ENCODE measurements at regions not wholly inside any gene's neighbourhood (a gene's known extent, or its start where the extent isn't known, plus 50 kb on each side); places are given as distances from the start of the nearest gene placed in this dataset.

GRCh38 chr15:91679447-91679846 is 174.1 kb upstream of the SLCO3A1 start:
- Histone ChIP-seq H2AFZ (ENCODE audit: control insufficient read depth, low read length) (no peak overlapping the region), H3K27ac (ENCODE audit: control insufficient read depth, insufficient read depth, low read length) (no peak overlapping the region), H3K4me1 (ENCODE audit: control insufficient read depth, extremely low read depth, insufficient read depth, low read length) (no peaks in the 10 kb centered on the region), H3K79me2 (ENCODE audit: control insufficient read depth, insufficient read depth, low read length) (no peaks in the 10 kb centered on the region), H3K9ac (ENCODE audit: control insufficient read depth, extremely low read depth, insufficient read depth, low read length) (no peak overlapping the region), H3K4me2 (ENCODE audit: control insufficient read depth, extremely low read depth, insufficient read depth, low read depth, low read length) (no peak overlapping the region), H4K20me1 (ENCODE audit: control insufficient read depth, extremely low read depth, insufficient read depth, low read length) (no peaks in the 10 kb centered on the region), H3K27me3 (ENCODE audit: control insufficient read depth, extremely low read depth, insufficient read depth, low read length) (peaks cover 4% of the 10 kb centered on the region), H3K9me1 (ENCODE audit: control insufficient read depth, extremely low read depth, insufficient read depth, low read length) (no peaks in the 10 kb centered on the region), H3K36me3 (ENCODE audit: control insufficient read depth in 2 of 2, extremely low read depth in 1 of 2, insufficient read depth in 2 of 2, low read length in 2 of 2) (no peaks in the 10 kb centered on the region), H3K4me3 (ENCODE audit: control insufficient read depth in 2 of 3, extremely low read depth in 1 of 3, insufficient read depth in 2 of 3, low read depth in 1 of 3, low read length in 3 of 3) (no peak overlapping the region), H3K9me3 (ENCODE audit: control insufficient read depth, low read depth, low read length) (no peaks in the 10 kb centered on the region)
- TF ChIP-seq EZH2 (IDR thresholded peaks at IDR 0.05; ENCODE audit: low read length) (no peak), CTCF (optimal IDR thresholded peaks at IDR 0.05 in 1 of 3, IDR thresholded peaks at IDR 0.05 in 1 of 3, conservative IDR thresholded peaks at IDR 0.05 in 1 of 3; ENCODE audit: extremely low read depth in 1 of 3, insufficient read depth in 2 of 3, low read length in 3 of 3) (peak in 1 of 3 experiments; percentile 5)
- DNase-seq (ENCODE audit: low read depth, low spot score), result no peak
- dilution Hi-C loops (cut with MboI; ENCODE audit: extremely low pct_ligation_motif_present, low sequenced_read_pairs), result no loop called here
- FAIRE-seq, result no peak

GRCh38 chr15:91685436-91685835 is 168.1 kb upstream of the SLCO3A1 start:
- dilution Hi-C loops (cut with MboI; ENCODE audit: extremely low pct_ligation_motif_present, low sequenced_read_pairs), result no loop called here
- TF ChIP-seq CTCF (optimal IDR thresholded peaks at IDR 0.05 in 1 of 3, IDR thresholded peaks at IDR 0.05 in 1 of 3, conservative IDR thresholded peaks at IDR 0.05 in 1 of 3; ENCODE audit: extremely low read depth in 1 of 3, insufficient read depth in 2 of 3, low read length in 3 of 3) (no peak), EZH2 (IDR thresholded peaks at IDR 0.05; ENCODE audit: low read length) (no peak)

More at GRCh38 chr15:91685436-91685835, 168.1 kb upstream of the SLCO3A1 start:
- no peaks in the 10 kb centered on the region for H3K9me3 ChIP-seq (ENCODE audit: control insufficient read depth, low read depth, low read length)
- H3K4me1 ChIP-seq (ENCODE audit: control insufficient read depth, extremely low read depth, insufficient read depth, low read length), result no peaks in the 10 kb centered on the region
- no peak for FAIRE-seq
- no peak overlapping the region for H3K27ac ChIP-seq (ENCODE audit: control insufficient read depth, insufficient read depth, low read length)
- H3K9ac ChIP-seq (ENCODE audit: control insufficient read depth, extremely low read depth, insufficient read depth, low read length), result no peak overlapping the region
- H2AFZ ChIP-seq (ENCODE audit: control insufficient read depth, low read length), result no peak overlapping the region
- peaks cover 4% of the 10 kb centered on the region for H3K27me3 ChIP-seq (ENCODE audit: control insufficient read depth, extremely low read depth, insufficient read depth, low read length)
- H3K36me3 ChIP-seq (ENCODE audit: control insufficient read depth in 2 of 2, extremely low read depth in 1 of 2, insufficient read depth in 2 of 2, low read length in 2 of 2), result no peaks in the 10 kb centered on the region
- H3K4me2 ChIP-seq (ENCODE audit: control insufficient read depth, extremely low read depth, insufficient read depth, low read depth, low read length), result no peak overlapping the region
- no peaks in the 10 kb centered on the region for H4K20me1 ChIP-seq (ENCODE audit: control insufficient read depth, extremely low read depth, insufficient read depth, low read length)
- H3K79me2 ChIP-seq (ENCODE audit: control insufficient read depth, insufficient read depth, low read length), result no peaks in the 10 kb centered on the region
- DNase-seq (ENCODE audit: low read depth, low spot score), result no peak
- no peaks in the 10 kb centered on the region for H3K9me1 ChIP-seq (ENCODE audit: control insufficient read depth, extremely low read depth, insufficient read depth, low read length)
- H3K4me3 ChIP-seq (ENCODE audit: control insufficient read depth in 2 of 3, extremely low read depth in 1 of 3, insufficient read depth in 2 of 3, low read depth in 1 of 3, low read length in 3 of 3), result no peak overlapping the region

All from keratinocyte (primary cell).